ENCODE measurements at regions not wholly inside any gene's neighbourhood (a gene's known extent, or its start where the extent isn't known, plus 50 kb on each side); places are given as distances from the start of the nearest gene placed in this dataset.

GRCh38 chr5:108669462-108669861, 78.2 kb upstream of the FER start:
- TF ChIP-seq TCF7L2 (IDR thresholded peaks at IDR 0.05; ENCODE audit: borderline replicate concordance, low read depth, low read length) = 0 out of 2 replicates have a peak, but pooled peaks have one; percentile 45
- no peak for TF ChIP-seq ZNF169 (tag by site-specific recombination; IDR thresholded peaks at IDR 0.05)
- TF ChIP-seq ZNF274 (IDR thresholded peaks at IDR 0.05; ENCODE audit: low read length) = no peak
- no peak for TF ChIP-seq ZNF274 (tag by site-specific recombination; IDR thresholded peaks at IDR 0.05; ENCODE audit: borderline replicate concordance)
- TF ChIP-seq, protein P1, sequence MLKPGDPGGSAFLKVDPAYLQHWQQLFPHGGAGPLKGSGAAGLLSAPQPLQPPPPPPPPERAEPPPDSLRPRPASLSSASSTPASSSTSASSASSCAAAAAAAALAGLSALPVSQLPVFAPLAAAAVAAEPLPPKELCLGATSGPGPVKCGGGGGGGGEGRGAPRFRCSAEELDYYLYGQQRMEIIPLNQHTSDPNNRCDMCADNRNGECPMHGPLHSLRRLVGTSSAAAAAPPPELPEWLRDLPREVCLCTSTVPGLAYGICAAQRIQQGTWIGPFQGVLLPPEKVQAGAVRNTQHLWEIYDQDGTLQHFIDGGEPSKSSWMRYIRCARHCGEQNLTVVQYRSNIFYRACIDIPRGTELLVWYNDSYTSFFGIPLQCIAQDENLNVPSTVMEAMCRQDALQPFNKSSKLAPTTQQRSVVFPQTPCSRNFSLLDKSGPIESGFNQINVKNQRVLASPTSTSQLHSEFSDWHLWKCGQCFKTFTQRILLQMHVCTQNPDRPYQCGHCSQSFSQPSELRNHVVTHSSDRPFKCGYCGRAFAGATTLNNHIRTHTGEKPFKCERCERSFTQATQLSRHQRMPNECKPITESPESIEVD (tag by site-specific recombination; IDR thresholded peaks at IDR 0.05) = peak; percentile 52
- no peak for TF ChIP-seq ZNF2 (tag by site-specific recombination; IDR thresholded peaks at IDR 0.05)
- no peak for TF ChIP-seq ZNF670 (tag by site-specific recombination; IDR thresholded peaks at IDR 0.05; ENCODE audit: low read depth)
- peak; percentile 80 for TF ChIP-seq WT1 (tag by site-specific recombination; IDR thresholded peaks at IDR 0.05)
- no peak for TF ChIP-seq ZNF10 (tag by site-specific recombination; IDR thresholded peaks at IDR 0.05)
- ChIA-PET CTCF (no interaction called here), POLR2A (no interaction called here)
- no peaks in the 10 kb centered on the region for H3K36me3 ChIP-seq (ENCODE audit: control insufficient read depth in 2 of 2, insufficient read depth in 1 of 2, low read length in 2 of 2)
- H3K9me3 ChIP-seq (ENCODE audit: control insufficient read depth, insufficient read depth, low read depth, low read length) = no peaks in the 10 kb centered on the region
- no peak overlapping the region for H3K4me3 ChIP-seq (ENCODE audit: low read depth, low read length)
- H3K4me1 ChIP-seq (ENCODE audit: control insufficient read depth, insufficient read depth, low read length) = no peaks in the 10 kb centered on the region
- H3K27ac ChIP-seq (ENCODE audit: extremely low read depth, low read depth, low read length) = no peak overlapping the region

DNA sequence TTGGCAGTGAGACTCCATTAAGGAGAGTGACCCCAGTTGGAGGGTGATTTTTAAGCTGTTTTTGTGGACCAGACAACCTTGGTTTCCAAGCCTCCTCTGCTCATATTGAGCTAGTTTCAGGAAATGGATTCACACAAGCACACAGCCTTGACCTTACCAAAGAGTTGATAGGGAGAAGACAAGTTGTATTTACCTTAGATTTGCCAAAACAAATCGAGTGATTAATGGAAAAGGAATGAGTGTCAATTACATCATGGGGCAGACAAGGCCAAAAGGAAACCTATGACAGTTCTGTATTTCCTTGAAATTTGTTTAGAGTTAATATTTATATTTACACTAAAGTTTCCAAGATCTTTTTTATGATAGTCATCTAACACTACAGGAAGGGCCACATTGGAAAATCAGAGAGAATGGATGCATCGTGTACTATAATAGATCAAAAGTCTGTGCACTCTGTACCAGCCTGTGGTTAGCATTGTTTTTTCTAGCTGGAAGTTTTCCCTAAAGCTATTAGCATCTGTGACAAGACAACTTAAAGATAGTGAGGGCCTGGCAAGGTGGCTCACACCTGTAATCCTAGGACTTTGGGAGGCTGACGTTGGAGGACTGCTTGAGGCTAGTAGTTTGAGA, 86.0 kb upstream of the FER start:
- Histone ChIP-seq H3K4me1 (ENCODE audit: control insufficient read depth, insufficient read depth, low read length) (no peaks in the 10 kb centered on the region), H3K27ac (ENCODE audit: extremely low read depth, low read depth, low read length) (no peak overlapping the region), H3K9me3 (ENCODE audit: control insufficient read depth, insufficient read depth, low read depth, low read length) (no peaks in the 10 kb centered on the region), H3K4me3 (ENCODE audit: low read depth, low read length) (no peak overlapping the region), H3K36me3 (ENCODE audit: control insufficient read depth in 2 of 2, insufficient read depth in 1 of 2, low read length in 2 of 2) (no peaks in the 10 kb centered on the region)
- ChIA-PET CTCF (interaction anchor here (0.9 kb wide), 1 partner anchor 23 kb away, joined by 3 read pairs; no protein-coding TSS in a partner anchor), POLR2A (no interaction called here)
- TF ChIP-seq BCL6B (tag by site-specific recombination; IDR thresholded peaks at IDR 0.05) (no peak), ZNF292 (tag by site-specific recombination; IDR thresholded peaks at IDR 0.05; ENCODE audit: borderline replicate concordance, low read depth) (no peak), REST (tag by site-specific recombination; IDR thresholded peaks at IDR 0.05) (no peak), ZNF280D (tag by site-specific recombination; IDR thresholded peaks at IDR 0.05) (no peak), ZNF677 (tag by site-specific recombination; IDR thresholded peaks at IDR 0.05) (no peak), ZSCAN5A (tag by site-specific recombination; IDR thresholded peaks at IDR 0.05) (no peak), ZNF747 (tag by site-specific recombination; IDR thresholded peaks at IDR 0.05) (no peak), ZNF140 (tag by site-specific recombination; IDR thresholded peaks at IDR 0.05) (no peak), ZNF843 (tag by site-specific recombination; IDR thresholded peaks at IDR 0.05) (no peak)
- TF ChIP-seq, protein P2, sequence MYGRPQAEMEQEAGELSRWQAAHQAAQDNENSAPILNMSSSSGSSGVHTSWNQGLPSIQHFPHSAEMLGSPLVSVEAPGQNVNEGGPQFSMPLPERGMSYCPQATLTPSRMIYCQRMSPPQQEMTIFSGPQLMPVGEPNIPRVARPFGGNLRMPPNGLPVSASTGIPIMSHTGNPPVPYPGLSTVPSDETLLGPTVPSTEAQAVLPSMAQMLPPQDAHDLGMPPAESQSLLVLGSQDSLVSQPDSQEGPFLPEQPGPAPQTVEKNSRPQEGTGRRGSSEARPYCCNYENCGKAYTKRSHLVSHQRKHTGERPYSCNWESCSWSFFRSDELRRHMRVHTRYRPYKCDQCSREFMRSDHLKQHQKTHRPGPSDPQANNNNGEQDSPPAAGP (tag by site-specific recombination; IDR thresholded peaks at IDR 0.05) = no peak
- TF ChIP-seq, protein P3, sequence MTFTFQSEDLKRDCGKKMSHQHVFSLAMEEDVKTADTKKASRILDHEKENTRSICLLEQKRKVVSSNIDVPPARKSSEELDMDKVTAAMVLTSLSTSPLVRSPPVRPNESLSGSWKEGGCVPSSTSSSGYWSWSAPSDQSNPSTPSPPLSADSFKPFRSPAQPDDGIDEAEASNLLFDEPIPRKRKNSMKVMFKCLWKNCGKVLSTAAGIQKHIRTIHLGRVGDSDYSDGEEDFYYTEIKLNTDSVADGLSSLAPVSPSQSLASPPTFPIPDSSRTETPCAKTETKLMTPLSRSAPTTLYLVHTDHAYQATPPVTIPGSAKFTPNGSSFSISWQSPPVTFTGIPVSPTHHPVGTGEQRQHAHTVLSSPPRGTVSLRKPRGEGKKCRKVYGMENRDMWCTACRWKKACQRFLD (tag by site-specific recombination; IDR thresholded peaks at IDR 0.05) = no peak
